Activated CD4-positive, alpha-beta T cell treated with anti-CD3 and anti-CD28 coated beads, Interleukin-2, amount 10 ng/mL, durations not matched to agents 7 days and 5 days (primary cell): ENCODE measurements at regions not wholly inside any gene's neighbourhood (a gene's known extent, or its start where the extent isn't known, plus 50 kb on each side); places are given as distances from the start of the nearest gene placed in this dataset.

Experiments used
- CTCF ChIA-PET: fragments of 350-600 bp; sonication (Branson Sonifier 250); formaldehyde crosslinking; loops from one replicate; lab custom pipeline; 2021; ENCODE audit warnings: antibody characterized with exemption; lab: Charles Lee
- POLR2A ChIA-PET: fragments of 350-600 bp; sonication (Branson Sonifier 250); formaldehyde crosslinking; loops from one replicate; lab custom pipeline; 2021; ENCODE audit warnings: antibody characterized with exemption; lab: Charles Lee
- DNase-seq: peaks from one replicate; pipeline ENCODE4 v3.0.0-alpha.2; 2020
- H3K27ac Mint-ChIP-seq: one replicate; pipeline ENCODE4 v1.8.0; 2021; ENCODE audit warnings: mild to moderate bottlenecking, moderate library complexity, mixed read lengths
- H3K27me3 Mint-ChIP-seq: one replicate; pipeline ENCODE4 v1.8.0; 2021; ENCODE audit warnings: mixed read lengths
- H3K36me3 Mint-ChIP-seq: one replicate; pipeline ENCODE4 v1.8.0; 2021; ENCODE audit warnings: low read depth, mixed read lengths
- H3K4me1 Mint-ChIP-seq: one replicate; pipeline ENCODE4 v1.8.0; 2021; ENCODE audit warnings: mixed read lengths
- H3K4me3 Mint-ChIP-seq: one replicate; pipeline ENCODE4 v1.8.0; 2021; ENCODE audit warnings: mild to moderate bottlenecking, moderate library complexity, mixed read lengths
- H3K9me3 Mint-ChIP-seq: one replicate; pipeline ENCODE4 v1.8.0; 2021; ENCODE audit warnings: mixed read lengths

DNA sequence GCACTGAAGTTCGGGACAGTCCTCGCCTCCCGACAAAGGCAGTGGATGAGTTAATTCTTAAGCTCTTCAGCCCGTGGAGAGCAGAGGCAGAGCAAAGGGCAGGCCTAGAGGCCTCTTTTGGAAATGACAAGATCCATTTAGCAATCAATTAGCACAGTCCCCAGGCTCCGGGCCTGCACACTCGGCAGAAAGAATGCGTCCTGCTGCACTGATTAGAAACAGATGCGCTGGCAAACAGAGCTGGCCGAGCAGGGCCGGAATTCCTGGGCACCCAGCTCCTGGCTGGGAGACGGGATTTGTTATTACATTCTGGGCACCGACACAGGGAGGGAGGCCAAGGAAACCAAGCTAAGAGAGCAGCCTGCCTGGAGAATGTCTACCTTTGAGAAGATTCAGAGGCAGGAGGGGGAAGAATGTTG is 162.9 kb downstream of the COPRS start:
- DNase-seq: no peak
- no peaks in the 10 kb centered on the region for H3K9me3 Mint-ChIP-seq
- H3K36me3 Mint-ChIP-seq: no peaks in the 10 kb centered on the region
- H3K4me1 Mint-ChIP-seq: no peaks in the 10 kb centered on the region
- H3K27me3 Mint-ChIP-seq: peaks cover 5% of the 10 kb centered on the region
- POLR2A ChIA-PET: no interaction called here
- H3K27ac Mint-ChIP-seq: no peak overlapping the region
- CTCF ChIA-PET: no interaction called here
- H3K4me3 Mint-ChIP-seq: no peak overlapping the region

DNA sequence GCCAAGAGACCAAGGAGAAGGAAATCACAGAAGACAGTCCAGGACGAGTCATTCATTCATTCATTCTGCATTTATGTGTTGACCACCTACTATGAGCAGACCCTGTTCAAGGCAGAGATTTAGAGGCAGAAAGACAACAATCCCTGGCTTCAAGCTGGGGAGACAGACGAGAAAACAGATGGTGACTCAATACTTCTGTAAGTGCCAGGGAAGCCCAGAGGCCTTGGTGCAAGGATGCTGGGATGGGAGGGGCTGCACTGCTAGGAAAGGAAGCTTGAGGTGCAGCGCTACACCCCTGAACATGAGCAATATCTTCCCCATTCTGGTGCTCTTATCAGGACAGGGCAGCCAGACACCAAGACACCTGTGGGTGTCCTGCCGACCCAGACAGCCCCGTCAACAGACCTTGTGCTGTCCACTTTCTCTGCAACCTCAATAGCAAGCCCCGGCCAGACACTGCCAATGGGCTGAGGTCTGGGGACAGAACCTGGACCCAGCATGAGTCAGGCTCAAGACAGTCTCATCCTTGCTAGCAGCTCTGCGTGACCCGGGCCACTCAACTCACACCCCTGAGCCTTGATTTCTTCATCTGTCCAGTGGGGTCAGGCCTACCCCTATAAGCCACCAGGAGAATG is 163.5 kb downstream of the COPRS start:
- CTCF ChIA-PET: no interaction called here
- H3K9me3 Mint-ChIP-seq: no peaks in the 10 kb centered on the region
- H3K27me3 Mint-ChIP-seq: no peaks in the 10 kb centered on the region
- POLR2A ChIA-PET: no interaction called here
- DNase-seq: no peak
- H3K27ac Mint-ChIP-seq: no peak overlapping the region
- no peak overlapping the region for H3K4me3 Mint-ChIP-seq
- no peaks in the 10 kb centered on the region for H3K36me3 Mint-ChIP-seq
- H3K4me1 Mint-ChIP-seq: no peaks in the 10 kb centered on the region

GRCh38 chr17:31693433-31694220 is 165.4 kb downstream of the COPRS start:
- Mint-ChIP-seq H3K4me1 (no peaks in the 10 kb centered on the region), H3K36me3 (no peaks in the 10 kb centered on the region), H3K4me3 (no peak overlapping the region), H3K27me3 (no peaks in the 10 kb centered on the region), H3K9me3 (no peaks in the 10 kb centered on the region), H3K27ac (no peak overlapping the region)
- DNase-seq: no peak
- CTCF ChIA-PET: no interaction called here
- POLR2A ChIA-PET: interaction anchor here (0.8 kb wide), 1 partner anchor 179 kb away, joined by 3 read pairs; no protein-coding TSS in a partner anchor

GRCh38 chr17:31692632-31693031 is 166.4 kb downstream of the COPRS start:
- H3K36me3 Mint-ChIP-seq: no peaks in the 10 kb centered on the region
- no peaks in the 10 kb centered on the region for H3K9me3 Mint-ChIP-seq
- H3K27me3 Mint-ChIP-seq: no peaks in the 10 kb centered on the region
- CTCF ChIA-PET: interaction anchor here (1.0 kb wide), 1 partner anchor 10 kb away, joined by 4 read pairs; no protein-coding TSS in a partner anchor
- POLR2A ChIA-PET: interaction anchor here (0.8 kb wide), 1 partner anchor 178 kb away, joined by 3 read pairs; no protein-coding TSS in a partner anchor
- no peak for DNase-seq
- no peak overlapping the region for H3K27ac Mint-ChIP-seq
- no peaks in the 10 kb centered on the region for H3K4me1 Mint-ChIP-seq
- no peak overlapping the region for H3K4me3 Mint-ChIP-seq

GRCh38 chr17:31692027-31692426 is 167.0 kb downstream of the COPRS start:
- Mint-ChIP-seq H3K4me1 (no peaks in the 10 kb centered on the region), H3K36me3 (no peaks in the 10 kb centered on the region), H3K9me3 (no peaks in the 10 kb centered on the region), H3K27me3 (no peaks in the 10 kb centered on the region), H3K4me3 (no peak overlapping the region), H3K27ac (no peak overlapping the region)
- DNase-seq: no peak
- CTCF ChIA-PET: interaction anchor here (1.0 kb wide), 1 partner anchor 11 kb away, joined by 4 read pairs; no protein-coding TSS in a partner anchor
- POLR2A ChIA-PET: no interaction called here

GRCh38 chr17:31691251-31691905 is 167.7 kb downstream of the COPRS start:
- Mint-ChIP-seq H3K4me1 (no peaks in the 10 kb centered on the region), H3K4me3 (no peak overlapping the region), H3K27ac (no peak overlapping the region), H3K36me3 (no peaks in the 10 kb centered on the region), H3K9me3 (no peaks in the 10 kb centered on the region), H3K27me3 (no peaks in the 10 kb centered on the region)
- ChIA-PET POLR2A (no interaction called here), CTCF (interaction anchor here (1.0 kb wide), 1 partner anchor 11 kb away, joined by 4 read pairs; no protein-coding TSS in a partner anchor)
- no peak for DNase-seq

DNA sequence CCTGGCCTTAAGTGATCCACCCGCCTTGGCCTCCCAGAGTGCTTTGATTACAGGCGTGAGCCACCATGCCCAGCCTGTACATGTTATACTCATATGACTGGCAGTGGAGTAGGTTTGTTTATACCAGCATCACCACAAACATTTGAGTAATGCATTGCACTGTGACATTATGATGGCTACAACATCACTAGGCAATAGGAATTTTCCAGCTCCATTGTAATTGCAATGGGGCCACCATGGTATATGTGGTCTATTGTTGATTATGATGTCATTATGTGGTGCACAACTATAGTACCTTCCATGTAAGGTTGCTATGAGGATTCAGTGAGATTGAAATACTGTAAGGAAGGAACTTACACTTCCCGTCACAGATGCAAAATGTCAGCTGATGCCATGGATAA is 168.9 kb downstream of the COPRS start:
- ChIA-PET CTCF (interaction anchor here (1.0 kb wide), 1 partner anchor 9 kb away, joined by 3 read pairs; no protein-coding TSS in a partner anchor), POLR2A (no interaction called here)
- Mint-ChIP-seq H3K9me3 (no peaks in the 10 kb centered on the region), H3K4me1 (no peaks in the 10 kb centered on the region), H3K4me3 (no peak overlapping the region), H3K36me3 (no peaks in the 10 kb centered on the region), H3K27me3 (peaks cover 2% of the 10 kb centered on the region), H3K27ac (no peak overlapping the region)
- no peak for DNase-seq

DNA sequence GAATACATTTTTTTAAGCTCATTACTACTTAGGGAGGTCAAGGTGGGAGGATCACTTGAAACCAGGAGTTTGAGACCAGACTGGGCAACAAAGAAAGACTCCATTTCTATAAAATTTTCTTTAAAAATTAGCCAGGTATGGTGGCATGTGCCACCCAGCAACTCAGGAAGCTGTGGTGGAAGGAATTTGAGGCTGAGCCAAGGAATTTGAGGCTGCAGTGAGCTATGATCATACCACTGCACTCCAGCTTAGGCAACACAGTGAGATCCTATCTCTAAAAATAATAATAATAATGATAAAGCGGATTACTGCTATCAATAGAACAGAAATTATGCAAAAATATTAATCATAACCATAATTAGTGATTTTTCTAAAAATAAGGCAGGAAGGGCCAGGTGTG is 170.3 kb downstream of the COPRS start:
- no peak overlapping the region for H3K27ac Mint-ChIP-seq
- H3K4me1 Mint-ChIP-seq: no peaks in the 10 kb centered on the region
- DNase-seq: no peak
- H3K9me3 Mint-ChIP-seq: no peaks in the 10 kb centered on the region
- H3K27me3 Mint-ChIP-seq: peaks cover 8% of the 10 kb centered on the region
- CTCF ChIA-PET: no interaction called here
- no peak overlapping the region for H3K4me3 Mint-ChIP-seq
- POLR2A ChIA-PET: interaction anchor here (0.6 to 0.7 kb wide), 2 partner anchors 16 to 43 kb away, joined by 3 to 4 read pairs; no protein-coding TSS in a partner anchor
- H3K36me3 Mint-ChIP-seq: no peaks in the 10 kb centered on the region

- peaks cover 16% of the 10 kb centered on the region for H3K27me3 Mint-ChIP-seq
- no peak overlapping the region for H3K4me3 Mint-ChIP-seq
- H3K27ac Mint-ChIP-seq: no peak overlapping the region
- DNase-seq: no peak
- CTCF ChIA-PET: interaction anchor here (0.5 kb wide), 1 partner anchor 1414 kb away, joined by 3 read pairs; no protein-coding TSS in a partner anchor
- POLR2A ChIA-PET: interaction anchor here (0.6 kb wide), 1 partner anchor 347 kb away, joined by 6 read pairs; no protein-coding TSS in a partner anchor
- H3K36me3 Mint-ChIP-seq: no peaks in the 10 kb centered on the region
- no peaks in the 10 kb centered on the region for H3K4me1 Mint-ChIP-seq
- no peaks in the 10 kb centered on the region for H3K9me3 Mint-ChIP-seq
These were observed 171.4 kb downstream of the COPRS start for GRCh38 chr17:31687505-31688126.

DNA sequence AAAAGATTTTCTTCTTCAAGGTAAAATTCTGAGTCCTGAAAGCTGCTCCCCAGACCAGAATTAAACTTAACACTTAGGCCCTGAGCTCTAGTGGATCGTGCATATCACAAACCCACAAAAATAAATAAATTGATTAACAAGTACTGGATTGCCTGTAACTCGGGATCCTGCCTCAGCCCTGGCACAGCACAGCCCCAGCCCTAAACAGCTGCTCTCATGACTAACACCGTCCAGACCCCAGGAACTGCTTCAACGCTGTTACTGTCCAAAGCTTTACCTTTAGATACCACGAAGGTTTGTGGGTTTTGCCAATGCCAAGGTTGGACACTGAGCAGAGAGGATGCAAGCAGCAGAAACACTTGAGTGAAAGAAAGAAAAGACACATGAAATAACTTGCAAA is 172.5 kb downstream of the COPRS start:
- peaks cover 21% of the 10 kb centered on the region for H3K27me3 Mint-ChIP-seq
- ChIA-PET CTCF (no interaction called here), POLR2A (no interaction called here)

GRCh38 chr17:31684901-31685300 is 174.1 kb downstream of the COPRS start:
- Mint-ChIP-seq H3K36me3 (no peaks in the 10 kb centered on the region), H3K4me3 (no peak overlapping the region), H3K27ac (no peak overlapping the region), H3K4me1 (peaks cover 4% of the 10 kb centered on the region), H3K27me3 (peaks cover 21% of the 10 kb centered on the region), H3K9me3 (no peaks in the 10 kb centered on the region)
- CTCF ChIA-PET: interaction anchor here (1.3 kb wide), 1 partner anchor 117 kb away, joined by 3 read pairs; no protein-coding TSS in a partner anchor
- DNase-seq: no peak
- POLR2A ChIA-PET: no interaction called here

More for the DNA sequence above, 172.5 kb downstream of the COPRS start:
- no peak for DNase-seq
- Mint-ChIP-seq H3K4me3 (no peak overlapping the region), H3K4me1 (no peaks in the 10 kb centered on the region), H3K36me3 (no peaks in the 10 kb centered on the region), H3K9me3 (no peaks in the 10 kb centered on the region), H3K27ac (no peak overlapping the region)

DNA sequence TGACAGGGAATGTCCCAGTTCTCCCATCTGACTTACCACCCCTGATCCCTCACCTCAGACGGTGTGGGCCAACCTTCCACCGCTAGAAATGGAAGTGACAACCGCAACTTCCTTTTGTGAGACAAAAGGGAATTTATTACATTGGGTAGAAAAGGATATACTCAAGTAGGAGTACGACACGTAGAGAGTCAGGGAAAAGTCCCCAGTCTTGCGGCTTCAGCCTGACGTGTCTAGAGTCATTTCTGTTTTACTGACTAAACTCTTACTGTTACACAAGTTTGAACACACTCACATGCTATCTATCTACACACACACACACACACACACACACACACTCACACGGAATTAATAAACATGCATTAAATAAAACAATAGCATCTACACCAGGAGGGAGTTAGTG is 178.9 kb downstream of the COPRS start:
- Mint-ChIP-seq H3K27me3 (peaks cover 21% of the 10 kb centered on the region), H3K4me3 (no peak overlapping the region), H3K4me1 (peaks cover 4% of the 10 kb centered on the region), H3K9me3 (no peaks in the 10 kb centered on the region), H3K27ac (no peak overlapping the region), H3K36me3 (no peaks in the 10 kb centered on the region)
- ChIA-PET CTCF (no interaction called here), POLR2A (no interaction called here)
- no peak for DNase-seq
